ENCODE measurements at regions not wholly inside any gene's neighbourhood (a gene's known extent, or its start where the extent isn't known, plus 50 kb on each side); places are given as distances from the start of the nearest gene placed in this dataset.

GRCh38 chr4:131113273-131113672, 2017.3 kb downstream of the C4orf33 start (continued):
- TF ChIP-seq, protein P1, sequence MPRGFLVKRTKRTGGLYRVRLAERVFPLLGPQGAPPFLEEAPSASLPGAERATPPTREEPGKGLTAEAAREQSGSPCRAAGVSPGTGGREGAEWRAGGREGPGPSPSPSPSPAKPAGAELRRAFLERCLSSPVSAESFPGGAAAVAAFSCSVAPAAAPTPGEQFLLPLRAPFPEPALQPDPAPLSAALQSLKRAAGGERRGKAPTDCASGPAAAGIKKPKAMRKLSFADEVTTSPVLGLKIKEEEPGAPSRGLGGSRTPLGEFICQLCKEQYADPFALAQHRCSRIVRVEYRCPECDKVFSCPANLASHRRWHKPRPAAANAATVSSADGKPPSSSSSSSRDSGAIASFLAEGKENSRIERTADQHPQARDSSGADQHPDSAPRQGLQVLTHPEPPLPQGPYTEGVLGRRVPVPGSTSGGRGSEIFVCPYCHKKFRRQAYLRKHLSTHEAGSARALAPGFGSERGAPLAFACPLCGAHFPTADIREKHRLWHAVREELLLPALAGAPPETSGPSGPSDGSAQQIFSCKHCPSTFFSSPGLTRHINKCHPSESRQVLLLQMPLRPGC (tag by site-specific recombination; IDR thresholded peaks at IDR 0.05), result no peak
- TF ChIP-seq ZNF112 (tag by site-specific recombination; IDR thresholded peaks at IDR 0.05) (no peak), ZBTB8A (tag by site-specific recombination; IDR thresholded peaks at IDR 0.05) (no peak)

- no peaks in the 10 kb centered on the region for H3K9me3 ChIP-seq (ENCODE audit: control insufficient read depth, insufficient read depth, low read depth, low read length)
- ChIA-PET CTCF (no interaction called here), POLR2A (no interaction called here)
- no peak overlapping the region for H3K27ac ChIP-seq (ENCODE audit: extremely low read depth, low read depth, low read length)
- no peak for TF ChIP-seq ZNF324 (tag by site-specific recombination; IDR thresholded peaks at IDR 0.05)
- no peak for TF ChIP-seq ZFP3 (tag by site-specific recombination; IDR thresholded peaks at IDR 0.05; ENCODE audit: low read depth)
- no peak for TF ChIP-seq ZNF560 (tag by site-specific recombination; IDR thresholded peaks at IDR 0.05; ENCODE audit: borderline replicate concordance)
- no peak for TF ChIP-seq GLIS2 (tag by site-specific recombination; IDR thresholded peaks at IDR 0.05)
- no peak for TF ChIP-seq ZNF155 (tag by site-specific recombination; IDR thresholded peaks at IDR 0.05)
- TF ChIP-seq ZNF707 (tag by site-specific recombination; IDR thresholded peaks at IDR 0.05), result no peak
- TF ChIP-seq ZNF830 (tag by site-specific recombination; IDR thresholded peaks at IDR 0.05; ENCODE audit: low read depth), result no peak
- no peaks in the 10 kb centered on the region for H3K4me1 ChIP-seq (ENCODE audit: control insufficient read depth, insufficient read depth, low read length)
- no peak overlapping the region for H3K4me3 ChIP-seq (ENCODE audit: low read depth, low read length)
- no peaks in the 10 kb centered on the region for H3K36me3 ChIP-seq (ENCODE audit: control insufficient read depth in 2 of 2, insufficient read depth in 1 of 2, low read length in 2 of 2)
These were observed 2017.8 kb downstream of the C4orf33 start for GRCh38 chr4:131113704-131114103.

DNA sequence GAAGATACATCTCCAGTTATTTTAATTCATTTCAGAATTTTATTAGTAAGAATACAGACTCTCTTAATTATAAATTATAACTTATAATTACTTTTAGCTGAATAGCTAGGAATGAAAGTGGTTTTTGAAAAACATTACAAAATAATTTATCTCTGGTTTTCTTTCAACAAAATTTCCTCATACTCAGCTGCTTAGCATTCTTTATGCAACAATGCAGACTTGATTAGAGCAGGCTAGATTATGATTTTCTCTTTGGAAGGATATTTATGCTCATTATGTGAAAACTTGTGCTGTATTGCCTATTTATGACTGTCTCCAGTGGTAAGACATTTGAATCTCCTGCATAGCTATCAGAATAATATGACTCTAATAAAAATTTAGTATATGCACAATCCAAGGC, 2023.7 kb downstream of the C4orf33 start:
- POLR2A ChIA-PET, result no interaction called here
- TF ChIP-seq, protein P2, sequence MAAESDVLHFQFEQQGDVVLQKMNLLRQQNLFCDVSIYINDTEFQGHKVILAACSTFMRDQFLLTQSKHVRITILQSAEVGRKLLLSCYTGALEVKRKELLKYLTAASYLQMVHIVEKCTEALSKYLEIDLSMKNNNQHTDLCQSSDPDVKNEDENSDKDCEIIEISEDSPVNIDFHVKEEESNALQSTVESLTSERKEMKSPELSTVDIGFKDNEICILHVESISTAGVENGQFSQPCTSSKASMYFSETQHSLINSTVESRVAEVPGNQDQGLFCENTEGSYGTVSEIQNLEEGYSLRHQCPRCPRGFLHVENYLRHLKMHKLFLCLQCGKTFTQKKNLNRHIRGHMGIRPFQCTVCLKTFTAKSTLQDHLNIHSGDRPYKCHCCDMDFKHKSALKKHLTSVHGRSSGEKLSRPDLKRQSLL (tag by site-specific recombination; IDR thresholded peaks at IDR 0.05), result no peak
- TF ChIP-seq BCL6B (tag by site-specific recombination; IDR thresholded peaks at IDR 0.05) (no peak), ZNF660 (tag by site-specific recombination; IDR thresholded peaks at IDR 0.05) (no peak), ZNF776 (tag by site-specific recombination; IDR thresholded peaks at IDR 0.05; ENCODE audit: borderline replicate concordance) (no peak), ZNF785 (tag by site-specific recombination; IDR thresholded peaks at IDR 0.05) (no peak), ZSCAN16 (tag by site-specific recombination; IDR thresholded peaks at IDR 0.05) (no peak), WT1 (tag by site-specific recombination; IDR thresholded peaks at IDR 0.05) (no peak), ZNF341 (tag by site-specific recombination; IDR thresholded peaks at IDR 0.05; ENCODE audit: low read depth) (no peak), ZNF791 (tag by site-specific recombination; IDR thresholded peaks at IDR 0.05) (no peak), ZNF391 (tag by site-specific recombination; IDR thresholded peaks at IDR 0.05; ENCODE audit: borderline replicate concordance, low read depth) (no peak), SETDB1 (IDR thresholded peaks at IDR 0.05; ENCODE audit: insufficient read length, low read length) (no peak)
- TF ChIP-seq, protein P3, sequence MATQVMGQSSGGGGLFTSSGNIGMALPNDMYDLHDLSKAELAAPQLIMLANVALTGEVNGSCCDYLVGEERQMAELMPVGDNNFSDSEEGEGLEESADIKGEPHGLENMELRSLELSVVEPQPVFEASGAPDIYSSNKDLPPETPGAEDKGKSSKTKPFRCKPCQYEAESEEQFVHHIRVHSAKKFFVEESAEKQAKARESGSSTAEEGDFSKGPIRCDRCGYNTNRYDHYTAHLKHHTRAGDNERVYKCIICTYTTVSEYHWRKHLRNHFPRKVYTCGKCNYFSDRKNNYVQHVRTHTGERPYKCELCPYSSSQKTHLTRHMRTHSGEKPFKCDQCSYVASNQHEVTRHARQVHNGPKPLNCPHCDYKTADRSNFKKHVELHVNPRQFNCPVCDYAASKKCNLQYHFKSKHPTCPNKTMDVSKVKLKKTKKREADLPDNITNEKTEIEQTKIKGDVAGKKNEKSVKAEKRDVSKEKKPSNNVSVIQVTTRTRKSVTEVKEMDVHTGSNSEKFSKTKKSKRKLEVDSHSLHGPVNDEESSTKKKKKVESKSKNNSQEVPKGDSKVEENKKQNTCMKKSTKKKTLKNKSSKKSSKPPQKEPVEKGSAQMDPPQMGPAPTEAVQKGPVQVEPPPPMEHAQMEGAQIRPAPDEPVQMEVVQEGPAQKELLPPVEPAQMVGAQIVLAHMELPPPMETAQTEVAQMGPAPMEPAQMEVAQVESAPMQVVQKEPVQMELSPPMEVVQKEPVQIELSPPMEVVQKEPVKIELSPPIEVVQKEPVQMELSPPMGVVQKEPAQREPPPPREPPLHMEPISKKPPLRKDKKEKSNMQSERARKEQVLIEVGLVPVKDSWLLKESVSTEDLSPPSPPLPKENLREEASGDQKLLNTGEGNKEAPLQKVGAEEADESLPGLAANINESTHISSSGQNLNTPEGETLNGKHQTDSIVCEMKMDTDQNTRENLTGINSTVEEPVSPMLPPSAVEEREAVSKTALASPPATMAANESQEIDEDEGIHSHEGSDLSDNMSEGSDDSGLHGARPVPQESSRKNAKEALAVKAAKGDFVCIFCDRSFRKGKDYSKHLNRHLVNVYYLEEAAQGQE (tag by site-specific recombination; IDR thresholded peaks at IDR 0.05), result no peak
- TF ChIP-seq, protein P4, sequence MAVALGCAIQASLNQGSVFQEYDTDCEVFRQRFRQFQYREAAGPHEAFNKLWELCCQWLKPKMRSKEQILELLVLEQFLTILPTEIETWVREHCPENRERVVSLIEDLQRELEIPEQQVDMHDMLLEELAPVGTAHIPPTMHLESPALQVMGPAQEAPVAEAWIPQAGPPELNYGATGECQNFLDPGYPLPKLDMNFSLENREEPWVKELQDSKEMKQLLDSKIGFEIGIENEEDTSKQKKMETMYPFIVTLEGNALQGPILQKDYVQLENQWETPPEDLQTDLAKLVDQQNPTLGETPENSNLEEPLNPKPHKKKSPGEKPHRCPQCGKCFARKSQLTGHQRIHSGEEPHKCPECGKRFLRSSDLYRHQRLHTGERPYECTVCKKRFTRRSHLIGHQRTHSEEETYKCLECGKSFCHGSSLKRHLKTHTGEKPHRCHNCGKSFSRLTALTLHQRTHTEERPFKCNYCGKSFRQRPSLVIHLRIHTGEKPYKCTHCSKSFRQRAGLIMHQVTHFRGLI (tag by site-specific recombination; IDR thresholded peaks at IDR 0.05), result no peak
- TF ChIP-seq, protein P5, sequence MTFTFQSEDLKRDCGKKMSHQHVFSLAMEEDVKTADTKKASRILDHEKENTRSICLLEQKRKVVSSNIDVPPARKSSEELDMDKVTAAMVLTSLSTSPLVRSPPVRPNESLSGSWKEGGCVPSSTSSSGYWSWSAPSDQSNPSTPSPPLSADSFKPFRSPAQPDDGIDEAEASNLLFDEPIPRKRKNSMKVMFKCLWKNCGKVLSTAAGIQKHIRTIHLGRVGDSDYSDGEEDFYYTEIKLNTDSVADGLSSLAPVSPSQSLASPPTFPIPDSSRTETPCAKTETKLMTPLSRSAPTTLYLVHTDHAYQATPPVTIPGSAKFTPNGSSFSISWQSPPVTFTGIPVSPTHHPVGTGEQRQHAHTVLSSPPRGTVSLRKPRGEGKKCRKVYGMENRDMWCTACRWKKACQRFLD (tag by site-specific recombination; IDR thresholded peaks at IDR 0.05), result no peak

More for the DNA sequence above, 2023.7 kb downstream of the C4orf33 start:
- Histone ChIP-seq H3K4me1 (ENCODE audit: control insufficient read depth, insufficient read depth, low read length) (no peaks in the 10 kb centered on the region), H3K4me3 (ENCODE audit: low read depth, low read length) (no peak overlapping the region), H3K9me3 (ENCODE audit: control insufficient read depth, insufficient read depth, low read depth, low read length) (no peaks in the 10 kb centered on the region), H3K36me3 (ENCODE audit: control insufficient read depth in 2 of 2, insufficient read depth in 1 of 2, low read length in 2 of 2) (no peaks in the 10 kb centered on the region), H3K27ac (ENCODE audit: extremely low read depth, low read depth, low read length) (no peak overlapping the region)
- CTCF ChIA-PET, result no interaction called here

All from HEK293 (cell line).